Trophoblast cell (in vitro differentiated cells and primary cell): ENCODE measurements at regions not wholly inside any gene's neighbourhood (a gene's known extent, or its start where the extent isn't known, plus 50 kb on each side); places are given as distances from the start of the nearest gene placed in this dataset.
"Not testable (repeated sequence)": the region's sequence is repeated elsewhere in the genome, so short reads cannot be mapped to it uniquely, and the experiment has no call there.

Experiments used
- DNase-seq, 2 donors: peaks; one replicate each; pipeline ENCODE4 v3.0.0-alpha.2; 2016
- H2AFZ ChIP-seq: 2 replicates; pipeline ENCODE4 v1.6.1; 2013; ENCODE audit warnings: low read length, moderate library complexity, mild to moderate bottlenecking; ENCODE audit not compliant: insufficient read depth, poor library complexity
- H2AK5ac ChIP-seq: 2 replicates; pipeline ENCODE4 v1.6.1; 2013; ENCODE audit warnings: mild to moderate bottlenecking, low read length
- H2BK120ac ChIP-seq: 2 replicates; pipeline ENCODE4 v1.6.1; 2013; ENCODE audit warnings: low read length, mild to moderate bottlenecking, moderate library complexity; ENCODE audit not compliant: insufficient read depth, poor library complexity
- H2BK12ac ChIP-seq: 2 replicates; pipeline ENCODE4 v1.6.1; 2013; ENCODE audit warnings: mild to moderate bottlenecking, low read length, moderate library complexity
- H2BK5ac ChIP-seq: 2 replicates; pipeline ENCODE4 v1.6.1; 2013; ENCODE audit warnings: low read length, low read depth, moderate library complexity, mild to moderate bottlenecking; ENCODE audit not compliant: poor library complexity
- H3K14ac ChIP-seq: 2 replicates; pipeline ENCODE4 v1.6.1; 2013; ENCODE audit warnings: mild to moderate bottlenecking, low read length
- H3K18ac ChIP-seq: 2 replicates; pipeline ENCODE4 v1.6.1; 2013; ENCODE audit warnings: mild to moderate bottlenecking, low read length
- H3K23ac ChIP-seq: 2 replicates; pipeline ENCODE4 v1.6.1; 2013; ENCODE audit warnings: low read length
- H3K27ac ChIP-seq: 2 replicates; pipeline ENCODE4 v1.5.1; 2013; ENCODE audit warnings: low read depth, mild to moderate bottlenecking, inconsistent platforms, low read length, moderate library complexity
- H3K27me3 ChIP-seq: 2 replicates; pipeline ENCODE4 v1.6.1; 2013; ENCODE audit warnings: inconsistent platforms, mild to moderate bottlenecking, low read length, moderate library complexity; ENCODE audit not compliant: insufficient read depth
- H3K36me3 ChIP-seq, 2 experiments: 1 replicate in 1 of 2; 2 replicates in 1 of 2; pipeline ENCODE4 v1.6.1; 2013; ENCODE audit warnings: low read length in 2 of 2, mild to moderate bottlenecking in 2 of 2, moderate library complexity in 1 of 2; ENCODE audit not compliant: insufficient read depth in 2 of 2, control insufficient read depth in 1 of 2
- H3K4ac ChIP-seq: 2 replicates; pipeline ENCODE4 v1.6.1; 2013; ENCODE audit warnings: low read depth, mild to moderate bottlenecking, low read length, moderate library complexity
- H3K4me1 ChIP-seq, 2 experiments: 1 replicate in 1 of 2; 2 replicates in 1 of 2; pipeline ENCODE4 v1.6.1; 2013; ENCODE audit warnings: low read length in 2 of 2, mild to moderate bottlenecking in 2 of 2, moderate library complexity in 1 of 2; ENCODE audit not compliant: insufficient read depth in 2 of 2, control insufficient read depth in 1 of 2
- H3K4me2 ChIP-seq: 2 replicates; pipeline ENCODE4 v1.6.1; 2013; ENCODE audit warnings: inconsistent platforms, mild to moderate bottlenecking, low read length, moderate library complexity
- H3K4me3 ChIP-seq: 2 replicates; pipeline ENCODE4 v1.5.1; 2013; ENCODE audit warnings: mild to moderate bottlenecking, low read depth, low read length, inconsistent platforms
- H3K79me1 ChIP-seq: one replicate; pipeline ENCODE4 v1.6.1; 2013; ENCODE audit warnings: low read length
- H3K79me2 ChIP-seq: 2 replicates; pipeline ENCODE4 v1.6.1; 2013; ENCODE audit warnings: low read length, mild to moderate bottlenecking; ENCODE audit not compliant: control insufficient read depth, insufficient read depth, poor library complexity
- H3K9ac ChIP-seq: 2 replicates; pipeline ENCODE4 v1.6.1; 2013; ENCODE audit warnings: mild to moderate bottlenecking, low read length
- H3K9me3 ChIP-seq: 2 replicates; pipeline ENCODE4 v1.6.1; 2013; ENCODE audit warnings: low read depth, mild to moderate bottlenecking, control low read depth, inconsistent platforms, low read length; ENCODE audit not compliant: insufficient read depth
- H4K12ac ChIP-seq: 2 replicates; pipeline ENCODE4 v1.6.1; 2013; ENCODE audit warnings: low read depth, mild to moderate bottlenecking, low read length, moderate library complexity
- H4K8ac ChIP-seq: 2 replicates; pipeline ENCODE4 v1.6.1; 2013; ENCODE audit warnings: low read depth, mild to moderate bottlenecking, low read length, moderate library complexity
- H4K91ac ChIP-seq: one replicate; pipeline ENCODE4 v1.6.1; 2013; ENCODE audit warnings: low read depth, mild to moderate bottlenecking, low read length, moderate library complexity
- WGBS: extraction: QIAGEN DNeasy Blood & Tissue Kit; methylation state at CpG from one replicate; pipeline ENCODE4 v1.1.7; 2013; ENCODE audit warnings: missing lambda C conversion rate; ENCODE audit not compliant: insufficient read length, insufficient coverage; ENCODE audit errors: extremely low coverage; 5-methylcytosine and 5-hydroxymethylcytosine counted together

DNA sequence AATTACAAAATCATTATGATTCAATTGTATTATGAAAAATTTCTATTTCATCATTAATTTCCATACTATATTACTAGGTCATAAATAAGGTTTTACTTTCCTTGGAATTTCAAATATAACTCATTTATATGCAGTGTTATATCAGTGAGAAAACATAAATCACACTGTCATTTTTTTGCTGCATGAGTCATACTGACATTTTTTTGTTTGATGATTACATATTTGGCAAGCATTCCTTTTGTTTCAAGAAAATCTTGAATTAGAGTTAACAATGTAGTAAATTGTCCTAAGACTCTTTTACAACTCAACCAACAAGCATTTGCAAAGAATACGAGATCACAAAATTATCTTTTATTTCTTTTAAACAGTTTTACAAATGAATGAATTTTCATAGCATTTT, 298.4 kb upstream of the SEMA6A start:
- no peak overlapping the region for H3K18ac ChIP-seq
- H3K9ac ChIP-seq = no peak overlapping the region
- no peak overlapping the region for H3K4me3 ChIP-seq
- no peak overlapping the region for H2BK5ac ChIP-seq
- no peak overlapping the region for H3K14ac ChIP-seq
- no peak overlapping the region for H4K91ac ChIP-seq
- no peak overlapping the region for H4K12ac ChIP-seq
- no peak overlapping the region for H3K23ac ChIP-seq
- no peaks in the 10 kb centered on the region for H3K9me3 ChIP-seq
- H2AFZ ChIP-seq = no peak overlapping the region
- no peak overlapping the region for H3K4me2 ChIP-seq
- H3K4ac ChIP-seq = no peak overlapping the region
- H2BK120ac ChIP-seq = no peak overlapping the region
- DNase-seq = peak in 1 of 2 donors; percentile 78
- H2AK5ac ChIP-seq = no peak overlapping the region
- peaks cover 4% of the 10 kb centered on the region for H3K79me1 ChIP-seq
- H4K8ac ChIP-seq = no peak overlapping the region
- H3K27ac ChIP-seq = no peak overlapping the region
- H3K4me1 ChIP-seq = no peaks in the 10 kb centered on the region
- H3K79me2 ChIP-seq = no peaks in the 10 kb centered on the region
- no peaks in the 10 kb centered on the region for H3K36me3 ChIP-seq
- WGBS = no CpG with 5 or more reads among the region's 1 CpG
- H2BK12ac ChIP-seq = no peak overlapping the region
- no peaks in the 10 kb centered on the region for H3K27me3 ChIP-seq

DNA sequence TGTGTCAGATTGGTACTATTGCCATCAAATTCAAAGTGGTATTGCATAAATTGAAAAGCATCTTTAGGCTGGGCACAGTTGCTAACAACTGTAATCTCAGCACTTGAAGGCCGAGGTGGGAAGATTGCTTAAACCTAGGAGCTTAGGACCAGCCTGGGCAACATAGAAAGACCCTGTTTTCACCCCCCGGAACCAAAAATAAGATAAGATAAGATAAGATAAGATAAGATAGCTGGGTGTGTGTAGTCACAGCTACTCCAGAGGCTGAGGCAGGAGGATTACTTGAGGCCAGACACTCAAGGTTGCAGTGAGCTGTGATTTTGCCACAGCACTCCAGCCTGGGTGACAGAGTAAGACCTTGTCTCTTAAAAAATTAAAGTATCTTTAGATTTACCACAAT, 297.9 kb upstream of the SEMA6A start:
- Histone ChIP-seq H2AFZ (no peak overlapping the region), H3K4me2 (no peak overlapping the region), H3K23ac (no peak overlapping the region), H3K79me2 (no peaks in the 10 kb centered on the region), H3K9me3 (no peaks in the 10 kb centered on the region), H4K8ac (no peak overlapping the region), H3K27me3 (no peaks in the 10 kb centered on the region), H3K9ac (no peak overlapping the region), H3K14ac (no peak overlapping the region), H3K27ac (no peak overlapping the region), H3K4me1 (no peaks in the 10 kb centered on the region), H4K91ac (no peak overlapping the region), H3K79me1 (peaks cover 4% of the 10 kb centered on the region), H2BK12ac (no peak overlapping the region), H3K18ac (no peak overlapping the region), H3K36me3 (no peaks in the 10 kb centered on the region), H2BK120ac (no peak overlapping the region), H2BK5ac (no peak overlapping the region), H4K12ac (no peak overlapping the region), H3K4me3 (no peak overlapping the region), H2AK5ac (no peak overlapping the region), H3K4ac (no peak overlapping the region)
- WGBS = no CpG with 5 or more reads among the region's 2 CpGs
- peak; percentile 16 to 56 for DNase-seq

DNA sequence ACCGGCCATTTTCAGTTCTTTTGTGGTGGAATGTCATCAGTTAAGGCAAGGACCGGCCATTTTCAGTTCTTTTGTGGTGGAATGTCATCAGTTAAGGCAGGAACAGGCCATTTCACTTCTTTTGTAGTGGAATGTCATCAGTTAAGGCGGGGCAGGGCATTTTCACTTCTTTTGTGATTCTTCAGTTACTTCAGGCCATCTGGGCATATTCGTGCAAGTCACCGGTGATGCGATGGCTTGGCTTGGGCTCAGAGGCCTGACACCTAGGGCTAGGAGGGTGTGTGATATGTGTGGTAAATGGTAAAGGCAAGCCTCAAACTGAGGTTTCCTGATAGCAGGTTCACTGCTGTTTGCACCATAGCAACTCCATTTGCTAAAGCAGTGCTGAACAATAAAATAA, 293.2 kb upstream of the SEMA6A start:
- no CpG with 5 or more reads among the region's 6 CpGs for WGBS
- not testable (repeated sequence) for H3K27me3 ChIP-seq

DNA sequence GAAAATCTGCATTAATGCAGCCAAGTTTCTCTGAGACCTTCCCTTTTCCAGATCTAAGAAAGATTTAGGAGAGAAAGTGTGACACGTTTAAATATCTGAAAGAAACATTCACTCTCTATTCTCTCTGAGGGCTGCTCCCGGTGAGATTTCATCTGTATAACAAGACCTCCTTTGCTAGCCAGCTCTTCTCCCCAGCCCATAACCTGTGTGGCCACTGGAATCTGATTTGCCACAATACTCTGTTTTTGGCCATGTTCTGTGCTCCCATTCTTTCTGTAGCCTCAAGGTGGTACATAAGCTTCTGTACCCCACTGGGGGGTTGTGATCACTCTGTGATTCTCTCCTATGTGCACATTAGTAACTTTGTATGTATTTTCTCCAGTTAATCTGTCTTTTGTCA, 291.0 kb upstream of the SEMA6A start:
- Histone ChIP-seq H3K79me1 (peaks cover 19% of the 10 kb centered on the region), H3K79me2 (no peaks in the 10 kb centered on the region), H3K4me1 (peaks cover 11 to 18% of the 10 kb centered on the region in 2 experiments), H2AK5ac (peak overlapping the region; percentile 92), H4K8ac (no peak overlapping the region), H3K36me3 (no peaks in the 10 kb centered on the region), H3K18ac (no peak overlapping the region), H3K4ac (no peak overlapping the region), H2BK120ac (peak overlapping the region; percentile 8), H4K12ac (no peak overlapping the region), H2AFZ (no peak overlapping the region), H3K14ac (peak overlapping the region; percentile 80), H3K4me3 (no peak overlapping the region), H3K27ac (peak overlapping the region; percentile 6), H3K9me3 (no peaks in the 10 kb centered on the region), H3K4me2 (no peak overlapping the region), H4K91ac (peak overlapping the region; percentile 76), H3K23ac (no peak overlapping the region), H3K27me3 (no peaks in the 10 kb centered on the region), H2BK12ac (peak overlapping the region; percentile 88), H3K9ac (no peak overlapping the region), H2BK5ac (peak overlapping the region; percentile 50)
- DNase-seq = no peak
- no CpG with 5 or more reads among the region's 2 CpGs for WGBS

More for the DNA sequence above, 293.2 kb upstream of the SEMA6A start:
- not testable (repeated sequence) for H3K14ac ChIP-seq, H2AFZ ChIP-seq, H3K27ac ChIP-seq, H3K4ac ChIP-seq, H4K91ac ChIP-seq, H3K79me2 ChIP-seq, H2AK5ac ChIP-seq, H2BK120ac ChIP-seq, H2BK12ac ChIP-seq, H2BK5ac ChIP-seq, H3K4me1 ChIP-seq, H4K8ac ChIP-seq, H3K23ac ChIP-seq, H3K9me3 ChIP-seq, H3K18ac ChIP-seq, H3K4me3 ChIP-seq, H4K12ac ChIP-seq, H3K36me3 ChIP-seq, H3K9ac ChIP-seq, H3K4me2 ChIP-seq
- DNase-seq = peak; percentile 63 to 72
- H3K79me1 ChIP-seq = peaks cover 12% of the 10 kb centered on the region
